ENCODE measurements at regions not wholly inside any gene's neighbourhood (a gene's known extent, or its start where the extent isn't known, plus 50 kb on each side); places are given as distances from the start of the nearest gene placed in this dataset.
"Not testable (repeated sequence)": the region's sequence is repeated elsewhere in the genome, so short reads cannot be mapped to it uniquely, and the experiment has no call there.

GRCh38 chr2:52342458-52342857 is 1310.5 kb upstream of the NRXN1 start:
- no peak for DNase-seq

GRCh38 chr2:52341732-52342131 is 1309.8 kb upstream of the NRXN1 start:
- no peak for DNase-seq

GRCh38 chr2:52340171-52340570 is 1308.2 kb upstream of the NRXN1 start:
- no peak for DNase-seq

GRCh38 chr2:52337786-52338185 is 1305.9 kb upstream of the NRXN1 start:
- DNase-seq: not testable (repeated sequence)

GRCh38 chr2:52336951-52337350 is 1305.0 kb upstream of the NRXN1 start:
- DNase-seq: no peak

- DNase-seq: no peak
These were observed 1303.8 kb upstream of the NRXN1 start for GRCh38 chr2:52335727-52336126.

- DNase-seq: no peak
These were observed 1302.3 kb upstream of the NRXN1 start for GRCh38 chr2:52334185-52334584.

GRCh38 chr2:52327641-52328040 is 1295.7 kb upstream of the NRXN1 start:
- DNase-seq: no peak

- no peak for DNase-seq
These were observed 1282.3 kb upstream of the NRXN1 start for GRCh38 chr2:52314231-52314630.

GRCh38 chr2:52312486-52312885 is 1280.6 kb upstream of the NRXN1 start:
- no peak for DNase-seq

GRCh38 chr2:52311862-52312261 is 1279.9 kb upstream of the NRXN1 start:
- DNase-seq: no peak

GRCh38 chr2:52308156-52308555 is 1276.2 kb upstream of the NRXN1 start:
- no peak for DNase-seq

GRCh38 chr2:52294628-52295027 is 1262.7 kb upstream of the NRXN1 start:
- DNase-seq: no peak

- DNase-seq: no peak
These were observed 1260.9 kb upstream of the NRXN1 start for GRCh38 chr2:52292801-52293200.

- DNase-seq: no peak
These were observed 1257.8 kb upstream of the NRXN1 start for GRCh38 chr2:52289741-52290140.

GRCh38 chr2:52288596-52288995 is 1256.7 kb upstream of the NRXN1 start:
- DNase-seq: no peak

GRCh38 chr2:52269696-52270485 is 1238.0 kb upstream of the NRXN1 start:
- DNase-seq: no peak

- no peak for DNase-seq
These were observed 1233.0 kb upstream of the NRXN1 start for GRCh38 chr2:52264911-52265310.

- DNase-seq: no peak
These were observed 1232.6 kb upstream of the NRXN1 start for GRCh38 chr2:52264488-52264887.

GRCh38 chr2:52260904-52261303 is 1229.0 kb upstream of the NRXN1 start:
- no peak for DNase-seq

- not testable (repeated sequence) for DNase-seq
These were observed 1227.0 kb upstream of the NRXN1 start for GRCh38 chr2:52258967-52259366.

- DNase-seq: no peak
These were observed 1226.1 kb upstream of the NRXN1 start for GRCh38 chr2:52258038-52258437.

- DNase-seq: no peak
These were observed 1221.6 kb upstream of the NRXN1 start for GRCh38 chr2:52253416-52253980.

GRCh38 chr2:52238782-52239181 is 1206.8 kb upstream of the NRXN1 start:
- DNase-seq: no peak

GRCh38 chr2:52222128-52222527 is 1190.2 kb upstream of the NRXN1 start:
- no peak for DNase-seq
